ENCODE measurements at regions not wholly inside any gene's neighbourhood (a gene's known extent, or its start where the extent isn't known, plus 50 kb on each side); places are given as distances from the start of the nearest gene placed in this dataset.

GRCh38 chr5:103414604-103415003 is 148.0 kb downstream of the NUDT12 start:
- ChIA-PET POLR2A (ENCODE audit: unreplicated experiment) (no interaction called here), CTCF (no interaction called here)
- Histone ChIP-seq H2AK5ac (ENCODE audit: low read depth, low read length) (no peak overlapping the region), H2AK9ac (replicated peaks; ENCODE audit: low read depth, low read length, poor library complexity) (no peak overlapping the region), H3K9me3 (ENCODE audit: control insufficient read depth, insufficient read depth, low read length) (no peaks in the 10 kb centered on the region), H3K79me1 (ENCODE audit: low read depth in 1 of 2, low read length in 2 of 2) (no peaks in the 10 kb centered on the region), H4K91ac (ENCODE audit: insufficient read depth, low read depth, low read length) (no peak overlapping the region), H4K20me1 (ENCODE audit: insufficient read depth, low read length) (no peaks in the 10 kb centered on the region), H2BK120ac (ENCODE audit: low read depth, low read length) (no peak overlapping the region), H3K36me3 (ENCODE audit: control insufficient read depth, insufficient read depth, low read length) (no peaks in the 10 kb centered on the region), H2AFZ (replicated peaks; ENCODE audit: low read length, poor library complexity) (no peak overlapping the region), H3K56ac (ENCODE audit: extremely low read depth, insufficient read depth, low read length) (no peak overlapping the region), H3K23ac (ENCODE audit: low read depth, low read length) (no peak overlapping the region), H3K9ac (ENCODE audit: low read depth, low read length) (no peak overlapping the region), H3K27me3 (ENCODE audit: control insufficient read depth, insufficient read depth, low read length) (no peaks in the 10 kb centered on the region; the same call in 1 of the 2 replicates), H3K4me1 (ENCODE audit: control insufficient read depth, insufficient read depth, low read length) (no peaks in the 10 kb centered on the region), H3K4me3 (ENCODE audit: insufficient read depth, low read depth, low read length) (no peak overlapping the region), H3K18ac (ENCODE audit: low read depth, low read length) (no peak overlapping the region), H3K14ac (replicated peaks; ENCODE audit: low read depth, low read length) (no peak overlapping the region), H3K9me1 (ENCODE audit: insufficient read depth, low read length) (no peaks in the 10 kb centered on the region), H4K5ac (ENCODE audit: low read depth, low read length) (no peak overlapping the region), H3K4ac (ENCODE audit: low read depth, low read length) (no peak overlapping the region), H2BK5ac (ENCODE audit: low read depth, low read length, poor library complexity, severe bottlenecking) (no peak overlapping the region), H2BK20ac (ENCODE audit: low read depth, low read length) (no peak overlapping the region), H3K4me2 (ENCODE audit: low read depth, low read length) (no peak overlapping the region), H2BK15ac (ENCODE audit: low read depth, low read length) (no peak overlapping the region), H4K8ac (ENCODE audit: low read depth in 2 of 2, low read length in 2 of 2) (no peak overlapping the region), H3K27ac (ENCODE audit: insufficient read depth, low read length) (no peak overlapping the region)
- no peak for ATAC-seq (ENCODE audit: low read depth)
- BruUV-seq (replicated peaks) = no TSS peak
- intact Hi-C loops (cut with micrococcal nuclease) (no loop called here), dilution Hi-C loops (cut with HindIII; ENCODE audit: low sequenced_read_pairs, unreplicated experiment) (no loop called here), in situ Hi-C loops (cut with MboI; ENCODE audit: low sequenced_read_pairs) (no loop called here)
- WGBS, 2 experiments (ENCODE audit: extremely low coverage in 2 of 2, insufficient read length in 1 of 2) = no CpG with 5 or more reads among the region's 2 CpGs
- no peak for DNase-seq
- TF ChIP-seq MXI1 (IDR thresholded peaks at IDR 0.05; ENCODE audit: borderline replicate concordance, low read depth, low read length) = no peak
- TF ChIP-seq BHLHE40 (IDR thresholded peaks at IDR 0.05; ENCODE audit: low read depth, low read length) = no peak
- TF ChIP-seq, protein P1, sequence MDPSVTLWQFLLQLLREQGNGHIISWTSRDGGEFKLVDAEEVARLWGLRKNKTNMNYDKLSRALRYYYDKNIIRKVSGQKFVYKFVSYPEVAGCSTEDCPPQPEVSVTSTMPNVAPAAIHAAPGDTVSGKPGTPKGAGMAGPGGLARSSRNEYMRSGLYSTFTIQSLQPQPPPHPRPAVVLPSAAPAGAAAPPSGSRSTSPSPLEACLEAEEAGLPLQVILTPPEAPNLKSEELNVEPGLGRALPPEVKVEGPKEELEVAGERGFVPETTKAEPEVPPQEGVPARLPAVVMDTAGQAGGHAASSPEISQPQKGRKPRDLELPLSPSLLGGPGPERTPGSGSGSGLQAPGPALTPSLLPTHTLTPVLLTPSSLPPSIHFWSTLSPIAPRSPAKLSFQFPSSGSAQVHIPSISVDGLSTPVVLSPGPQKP (IDR thresholded peaks at IDR 0.05; ENCODE audit: borderline replicate concordance, low read depth, low read length) = no peak
- no peak for TF ChIP-seq CHD1 (IDR thresholded peaks at IDR 0.05; ENCODE audit: low read depth, low read length)
- TF ChIP-seq USF2 (IDR thresholded peaks at IDR 0.05; ENCODE audit: low read depth, low read length) = no peak
- no peak for TF ChIP-seq SMC3 (IDR thresholded peaks at IDR 0.05; ENCODE audit: low read depth, low read length)
- no peak for TF ChIP-seq MAFK (IDR thresholded peaks at IDR 0.05; ENCODE audit: low read depth, low read length)
- no peak for TF ChIP-seq RAD21 (IDR thresholded peaks at IDR 0.05; ENCODE audit: low read length)
- no peak for TF ChIP-seq RFX5 (IDR thresholded peaks at IDR 0.05; ENCODE audit: low read depth, low read length)
- TF ChIP-seq CEBPB (IDR thresholded peaks at IDR 0.05; ENCODE audit: low read depth, low read length) = no peak
- no peak for TF ChIP-seq NFE2L2 (IDR thresholded peaks at IDR 0.05; ENCODE audit: low read depth, low read length)
- no peak for TF ChIP-seq POLR2A (IDR thresholded peaks at IDR 0.05; ENCODE audit: low read depth, low read length)
- no peak for TF ChIP-seq CTCF (conservative IDR thresholded peaks at IDR 0.05; ENCODE audit: low read depth, low read length)
- TF ChIP-seq FOS (IDR thresholded peaks at IDR 0.05; ENCODE audit: low read depth, low read length) = no peak
- TF ChIP-seq MAZ (IDR thresholded peaks at IDR 0.05; ENCODE audit: borderline replicate concordance, low read depth, low read length) = no peak
- TF ChIP-seq RCOR1 (IDR thresholded peaks at IDR 0.05; ENCODE audit: insufficient replicate concordance, low read length) = no peak
